Breast epithelium (tissue), 4 donors: ENCODE measurements at regions not wholly inside any gene's neighbourhood (a gene's known extent, or its start where the extent isn't known, plus 50 kb on each side); places are given as distances from the start of the nearest gene placed in this dataset.

ENCODE experiments used
- DNase-seq, 2 donors: peaks; one replicate each; pipeline ENCODE4 v3.0.0-alpha.2; 2019; ENCODE audit warnings: low spot score in 2 of 2
- H3K27ac ChIP-seq, 2 donors: fragments of 200-600 bp; sonication (generic) in 1 of 2; one replicate each; pipeline ENCODE4 v1.5.1; 2016 to 2019; ENCODE audit warnings: mild to moderate bottlenecking in 1 of 2
- H3K27me3 ChIP-seq, 2 donors: fragments of 200-600 bp; sonication (generic) in 1 of 2; one replicate each; pipeline versions ENCODE4 v1.5.1 to v1.6.0; 2017 to 2019; ENCODE audit warnings: control low read depth in 1 of 2, mild to moderate bottlenecking in 1 of 2
- H3K36me3 ChIP-seq: fragments of 200-600 bp; one replicate; pipeline ENCODE4 v1.5.1; 2019
- H3K4me1 ChIP-seq, 2 donors: fragments of 200-600 bp; sonication (generic); one replicate each; pipeline ENCODE4 v1.5.1; 2016 to 2019; ENCODE audit warnings: control low read depth in 1 of 2
- H3K4me3 ChIP-seq, 3 donors: fragments of 200-600 bp; sonication (generic); 1 replicate in 2 of 3; 2 replicates in 1 of 3; pipeline ENCODE4 v1.5.1; 2016 to 2019; ENCODE audit warnings: mild to moderate bottlenecking in 3 of 3, moderate library complexity in 2 of 3
- H3K9me3 ChIP-seq, 2 donors: fragments of 200-600 bp; sonication (generic) in 1 of 2; one replicate each; pipeline ENCODE4 v1.5.1; 2016 to 2019; ENCODE audit warnings: control low read depth in 1 of 2
- POLR2A ChIP-seq: fragments of 450-650 bp; IDR thresholded peaks from one replicate; pipeline ENCODE4 v1.6.1; 2016; ENCODE audit warnings: antibody characterized with exemption, mild to moderate bottlenecking, moderate library complexity
- POLR2AphosphoS5 ChIP-seq, 3 donors: sonication (generic); formaldehyde crosslinking; IDR thresholded peaks; one replicate each; pipeline ENCODE4 v1.6.1; 2017; ENCODE audit warnings: antibody characterized with exemption in 3 of 3
- intact Hi-C: fragments of 100-400 bp; cut with DNase I; formaldehyde crosslinking; loops from one replicate; pipeline ENCODE4 v1.15.1; 2023; ENCODE audit warnings: low total_unique reads
- TF ChIP-seq, protein P1 (sequence below), 3 donors: fragments of 450-650 bp; IDR thresholded peaks; one replicate each; pipeline ENCODE4 v1.5.1; 2016 to 2017; ENCODE audit warnings: antibody characterized with exemption in 3 of 3, mild to moderate bottlenecking in 3 of 3, moderate library complexity in 3 of 3

DNA sequence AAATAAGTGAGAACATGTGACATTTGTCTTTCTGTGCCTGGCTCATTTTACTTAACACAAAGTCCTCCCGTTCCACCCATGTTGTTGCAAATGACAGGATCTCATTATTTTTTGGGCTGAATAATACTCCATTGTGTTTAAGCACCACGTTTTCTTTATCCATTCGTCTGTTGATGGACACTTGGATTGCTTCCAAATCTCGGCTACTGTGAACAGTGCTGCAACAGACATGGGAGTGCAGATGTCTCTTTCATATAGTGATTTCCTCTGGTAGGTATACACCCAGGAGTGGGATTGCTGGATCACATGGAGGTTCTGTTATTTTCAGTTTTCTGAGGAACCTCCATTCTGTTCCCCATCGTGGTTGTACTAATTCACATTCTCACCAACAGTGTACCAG is 264.4 kb upstream of the GALNT17 start:
- Histone ChIP-seq H3K27me3 (no peaks in the 10 kb centered on the region), H3K27ac (no peak overlapping the region), H3K4me3 (no peak overlapping the region), H3K36me3 (no peaks in the 10 kb centered on the region), H3K9me3 (peaks cover 7 to 16% of the 10 kb centered on the region in 2 donors), H3K4me1 (no peaks in the 10 kb centered on the region)
- no peak for TF ChIP-seq POLR2AphosphoS5 (IDR thresholded peaks at IDR 0.05)
- TF ChIP-seq, protein P1, sequence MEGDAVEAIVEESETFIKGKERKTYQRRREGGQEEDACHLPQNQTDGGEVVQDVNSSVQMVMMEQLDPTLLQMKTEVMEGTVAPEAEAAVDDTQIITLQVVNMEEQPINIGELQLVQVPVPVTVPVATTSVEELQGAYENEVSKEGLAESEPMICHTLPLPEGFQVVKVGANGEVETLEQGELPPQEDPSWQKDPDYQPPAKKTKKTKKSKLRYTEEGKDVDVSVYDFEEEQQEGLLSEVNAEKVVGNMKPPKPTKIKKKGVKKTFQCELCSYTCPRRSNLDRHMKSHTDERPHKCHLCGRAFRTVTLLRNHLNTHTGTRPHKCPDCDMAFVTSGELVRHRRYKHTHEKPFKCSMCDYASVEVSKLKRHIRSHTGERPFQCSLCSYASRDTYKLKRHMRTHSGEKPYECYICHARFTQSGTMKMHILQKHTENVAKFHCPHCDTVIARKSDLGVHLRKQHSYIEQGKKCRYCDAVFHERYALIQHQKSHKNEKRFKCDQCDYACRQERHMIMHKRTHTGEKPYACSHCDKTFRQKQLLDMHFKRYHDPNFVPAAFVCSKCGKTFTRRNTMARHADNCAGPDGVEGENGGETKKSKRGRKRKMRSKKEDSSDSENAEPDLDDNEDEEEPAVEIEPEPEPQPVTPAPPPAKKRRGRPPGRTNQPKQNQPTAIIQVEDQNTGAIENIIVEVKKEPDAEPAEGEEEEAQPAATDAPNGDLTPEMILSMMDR (IDR thresholded peaks at IDR 0.05), result no peak
- TF ChIP-seq POLR2A, result no peak
- no peak for DNase-seq
- intact Hi-C loops, result no loop called here

DNA sequence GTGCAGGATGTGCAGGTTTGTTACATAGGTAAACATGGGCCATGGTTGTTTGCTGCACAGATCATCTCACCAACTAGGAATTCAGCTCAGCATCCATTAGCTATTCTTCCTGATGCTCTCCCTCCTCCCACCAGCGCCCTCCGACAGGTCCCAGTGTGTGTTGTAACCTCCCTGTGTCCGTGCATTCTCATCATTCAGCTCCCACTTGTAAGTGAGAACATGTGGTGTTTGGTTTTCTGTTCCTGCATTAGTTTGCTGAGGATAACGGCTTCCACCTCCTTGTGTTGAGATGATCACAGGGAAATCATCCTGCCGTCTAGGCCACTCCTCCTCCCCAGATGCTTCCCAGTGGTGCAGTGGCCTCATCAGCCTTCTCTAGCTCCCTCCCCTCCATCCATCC is 261.6 kb upstream of the GALNT17 start:
- no peak overlapping the region for H3K27ac ChIP-seq
- peaks cover 0 to 4% of the 10 kb centered on the region in 2 donors for H3K27me3 ChIP-seq
- H3K36me3 ChIP-seq, result no peaks in the 10 kb centered on the region
- no peak for DNase-seq
- intact Hi-C loops, result no loop called here
- TF ChIP-seq POLR2AphosphoS5 (IDR thresholded peaks at IDR 0.05), result no peak
- TF ChIP-seq, protein P1 (IDR thresholded peaks at IDR 0.05), result no peak
- TF ChIP-seq POLR2A, result no peak
- no peaks in the 10 kb centered on the region for H3K4me1 ChIP-seq
- no peak overlapping the region for H3K4me3 ChIP-seq
- peaks cover 7 to 10% of the 10 kb centered on the region in 2 donors for H3K9me3 ChIP-seq

DNA sequence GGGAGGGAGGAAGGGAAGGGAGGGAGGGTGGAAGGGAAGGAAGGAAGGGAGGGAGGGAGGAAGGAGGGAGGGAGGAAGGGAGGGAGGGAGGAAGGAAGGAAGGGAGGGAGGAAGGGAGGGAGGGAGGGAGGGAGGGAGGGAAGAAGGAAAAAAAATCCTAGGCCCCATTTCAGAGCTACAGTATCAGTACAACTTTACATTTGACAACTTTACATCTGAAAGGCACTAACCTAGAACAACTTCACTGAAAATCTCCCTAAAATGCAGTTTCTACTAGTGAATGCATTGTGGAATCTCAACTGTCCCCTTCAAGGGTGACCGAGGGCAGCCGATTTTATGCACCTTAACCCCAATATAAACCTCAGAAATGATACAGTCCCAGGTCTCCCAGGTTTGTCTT is 259.8 kb upstream of the GALNT17 start:
- no peaks in the 10 kb centered on the region for H3K36me3 ChIP-seq
- no peaks in the 10 kb centered on the region for H3K4me1 ChIP-seq
- no peak for DNase-seq
- H3K9me3 ChIP-seq, result no peaks in the 10 kb centered on the region
- intact Hi-C loops, result no loop called here
- H3K4me3 ChIP-seq, result no peak overlapping the region
- no peak for TF ChIP-seq POLR2AphosphoS5 (IDR thresholded peaks at IDR 0.05)
- TF ChIP-seq, protein P1 (IDR thresholded peaks at IDR 0.05), result no peak
- no peak for TF ChIP-seq POLR2A
- H3K27me3 ChIP-seq, result peaks cover 0 to 4% of the 10 kb centered on the region in 2 donors
- H3K27ac ChIP-seq, result no peak overlapping the region

DNA sequence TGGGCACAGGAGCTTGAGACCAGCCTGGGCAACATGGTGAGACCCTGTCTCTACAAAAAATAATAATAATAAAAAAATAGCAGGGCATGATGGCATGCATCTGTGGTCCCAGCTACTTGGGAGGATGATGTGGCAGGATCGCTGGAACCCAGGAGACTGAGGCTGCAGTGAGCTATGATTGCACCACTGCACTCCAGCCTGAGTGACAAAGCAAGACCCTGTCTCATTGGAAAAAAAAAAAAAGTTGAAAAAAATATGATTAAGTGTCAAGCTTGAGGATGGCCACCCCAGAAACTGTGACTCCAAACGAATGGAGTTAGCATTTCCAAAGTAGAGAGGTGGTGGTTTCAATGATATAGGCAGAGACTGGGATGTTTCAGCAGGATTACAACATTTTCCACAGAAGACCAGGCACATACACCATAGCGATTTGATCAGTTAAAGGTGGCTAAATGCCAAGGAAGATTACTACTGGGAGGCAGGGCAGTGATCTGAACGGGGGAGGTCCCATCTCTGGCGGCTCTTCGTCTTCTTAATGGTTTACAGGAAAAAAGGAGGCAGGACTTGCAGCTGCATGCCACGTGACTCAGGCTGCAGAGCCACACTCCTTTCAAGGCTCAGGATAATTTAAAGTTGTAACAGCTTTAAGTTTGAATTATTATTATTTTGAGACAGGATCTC is 250.6 kb upstream of the GALNT17 start:
- no peaks in the 10 kb centered on the region for H3K36me3 ChIP-seq
- H3K27me3 ChIP-seq, result no peaks in the 10 kb centered on the region
- H3K9me3 ChIP-seq, result peaks cover 0 to 4% of the 10 kb centered on the region in 2 donors
- TF ChIP-seq POLR2A, result no peak
- no peak for TF ChIP-seq POLR2AphosphoS5 (IDR thresholded peaks at IDR 0.05)
- TF ChIP-seq, protein P1 (IDR thresholded peaks at IDR 0.05), result no peak
- no peak overlapping the region for H3K4me3 ChIP-seq
- intact Hi-C loops, result no loop called here
- DNase-seq, result no peak
- H3K27ac ChIP-seq, result no peak overlapping the region
- no peaks in the 10 kb centered on the region for H3K4me1 ChIP-seq

DNA sequence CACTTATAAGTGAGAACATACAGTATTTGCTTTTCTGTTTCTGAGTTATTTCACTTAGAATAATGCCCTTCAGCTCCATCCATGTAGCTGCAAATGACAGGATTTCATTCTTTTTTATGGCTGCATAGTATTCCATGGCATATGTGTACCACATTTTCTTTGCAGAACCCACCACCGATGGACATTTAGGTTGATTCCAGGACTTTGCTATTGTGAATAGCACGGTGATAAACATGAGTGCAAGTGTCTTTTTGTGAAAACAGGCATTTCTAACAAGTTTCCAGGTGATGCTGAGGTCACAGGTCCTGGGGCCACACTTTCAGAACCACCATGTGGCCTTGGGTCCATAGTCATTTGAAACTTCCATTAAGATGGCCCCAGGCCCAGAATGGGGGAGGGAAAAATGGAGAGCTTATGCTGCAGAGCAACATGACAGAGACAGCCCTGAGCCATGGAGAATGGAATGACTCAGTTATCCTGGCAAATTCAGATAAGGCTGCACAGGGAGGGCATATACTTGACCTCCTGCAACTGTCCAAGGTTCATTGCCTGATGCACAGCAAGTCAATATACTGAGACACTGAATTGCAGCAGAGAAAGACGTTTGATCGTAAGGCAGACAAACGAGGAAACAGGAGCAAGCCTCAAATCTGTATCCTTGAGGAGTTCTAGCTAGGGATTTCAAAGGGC is 248.0 kb upstream of the GALNT17 start:
- Histone ChIP-seq H3K27ac (no peak overlapping the region), H3K4me1 (no peaks in the 10 kb centered on the region), H3K36me3 (no peaks in the 10 kb centered on the region), H3K4me3 (no peak overlapping the region), H3K9me3 (peaks cover 6 to 11% of the 10 kb centered on the region in 2 donors), H3K27me3 (no peaks in the 10 kb centered on the region)
- intact Hi-C loops, result no loop called here
- no peak for DNase-seq
- TF ChIP-seq POLR2A (no peak), POLR2AphosphoS5 (IDR thresholded peaks at IDR 0.05) (no peak)
- TF ChIP-seq, protein P1 (IDR thresholded peaks at IDR 0.05), result no peak
